Stimulated activated CD8-positive, alpha-beta memory T cell treated with anti-CD3 and anti-CD28 coated beads, Interleukin-15, amount 100 ng/mL, for 1 hour (primary cell): ENCODE measurements at regions not wholly inside any gene's neighbourhood (a gene's known extent, or its start where the extent isn't known, plus 50 kb on each side); places are given as distances from the start of the nearest gene placed in this dataset.

Experiments
- DNase-seq: peaks from one replicate; pipeline ENCODE4 v3.0.0-alpha.2; 2020; ENCODE audit warnings: low read depth

- DNase-seq: no peak
These were observed 276.5 kb downstream of the QKI start for GRCh38 chr6:163691049-163691448.

- DNase-seq: no peak
These were observed 274.3 kb downstream of the QKI start for GRCh38 chr6:163688739-163689362.

GRCh38 chr6:163687075-163687474, 272.6 kb downstream of the QKI start:
- DNase-seq: no peak

GRCh38 chr6:163686301-163686700, 271.8 kb downstream of the QKI start:
- DNase-seq: no peak

GRCh38 chr6:163683105-163683622, 268.6 kb downstream of the QKI start:
- DNase-seq: no peak

- DNase-seq: no peak
These were observed 265.2 kb downstream of the QKI start for GRCh38 chr6:163679753-163680152.

GRCh38 chr6:163679012-163679660, 264.6 kb downstream of the QKI start:
- DNase-seq: no peak

GRCh38 chr6:163675611-163676010, 261.1 kb downstream of the QKI start:
- no peak for DNase-seq

- no peak for DNase-seq
These were observed 258.2 kb downstream of the QKI start for GRCh38 chr6:163672710-163673109.

- DNase-seq: no peak
These were observed 257.3 kb downstream of the QKI start for GRCh38 chr6:163671791-163672190.

GRCh38 chr6:163671355-163671754, 256.8 kb downstream of the QKI start:
- no peak for DNase-seq

GRCh38 chr6:163670336-163670735, 255.8 kb downstream of the QKI start:
- no peak for DNase-seq

- no peak for DNase-seq
These were observed 253.5 kb downstream of the QKI start for GRCh38 chr6:163668061-163668426.

GRCh38 chr6:163667372-163668060, 253.0 kb downstream of the QKI start:
- DNase-seq: no peak

- DNase-seq: no peak
These were observed 250.9 kb downstream of the QKI start for GRCh38 chr6:163665464-163665863.

GRCh38 chr6:163663575-163663974, 249.1 kb downstream of the QKI start:
- no peak for DNase-seq

- no peak for DNase-seq
These were observed 248.2 kb downstream of the QKI start for GRCh38 chr6:163662604-163663225.

- no peak for DNase-seq
These were observed 246.8 kb downstream of the QKI start for GRCh38 chr6:163661272-163661671.

GRCh38 chr6:163659803-163660202, 245.3 kb downstream of the QKI start:
- no peak for DNase-seq

- DNase-seq: no peak
These were observed 241.0 kb downstream of the QKI start for GRCh38 chr6:163655217-163656121.

- DNase-seq: no peak
These were observed 237.6 kb downstream of the QKI start for GRCh38 chr6:163651915-163652668.
